ENCODE measurements at regions not wholly inside any gene's neighbourhood (a gene's known extent, or its start where the extent isn't known, plus 50 kb on each side); places are given as distances from the start of the nearest gene placed in this dataset.
A peak's percentile ranks its signal among the peaks of the same experiment; 100 is the strongest.

GRCh38 chr4:137200322-137200721 lies 332.0 kb downstream of the PCDH18 start:
- DNase-seq (ENCODE audit: low spot score), result no peak

GRCh38 chr4:137198791-137199190 lies 333.5 kb downstream of the PCDH18 start:
- DNase-seq (ENCODE audit: low spot score), result no peak

DNA sequence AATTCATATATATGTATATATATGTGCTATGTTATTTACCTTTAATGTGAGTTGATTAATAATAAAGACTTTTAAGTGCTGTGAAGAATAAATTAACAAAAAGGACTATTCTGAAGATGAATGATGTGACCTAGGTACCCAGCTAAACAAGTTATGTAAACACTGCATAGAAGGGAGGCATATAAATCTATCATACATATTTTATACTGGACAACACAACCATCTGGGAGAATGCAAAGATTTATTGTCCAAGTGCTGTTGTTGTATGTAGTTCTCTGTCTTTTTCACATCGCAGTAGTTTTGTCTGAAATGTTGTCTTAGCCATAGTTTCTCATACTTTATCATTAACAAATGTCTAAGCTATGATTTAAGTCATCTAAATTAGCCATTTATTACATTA lies 337.6 kb downstream of the PCDH18 start:
- no peak for DNase-seq (ENCODE audit: low spot score)

GRCh38 chr4:137193564-137193963 lies 338.7 kb downstream of the PCDH18 start:
- DNase-seq (ENCODE audit: low spot score), result no peak

DNA sequence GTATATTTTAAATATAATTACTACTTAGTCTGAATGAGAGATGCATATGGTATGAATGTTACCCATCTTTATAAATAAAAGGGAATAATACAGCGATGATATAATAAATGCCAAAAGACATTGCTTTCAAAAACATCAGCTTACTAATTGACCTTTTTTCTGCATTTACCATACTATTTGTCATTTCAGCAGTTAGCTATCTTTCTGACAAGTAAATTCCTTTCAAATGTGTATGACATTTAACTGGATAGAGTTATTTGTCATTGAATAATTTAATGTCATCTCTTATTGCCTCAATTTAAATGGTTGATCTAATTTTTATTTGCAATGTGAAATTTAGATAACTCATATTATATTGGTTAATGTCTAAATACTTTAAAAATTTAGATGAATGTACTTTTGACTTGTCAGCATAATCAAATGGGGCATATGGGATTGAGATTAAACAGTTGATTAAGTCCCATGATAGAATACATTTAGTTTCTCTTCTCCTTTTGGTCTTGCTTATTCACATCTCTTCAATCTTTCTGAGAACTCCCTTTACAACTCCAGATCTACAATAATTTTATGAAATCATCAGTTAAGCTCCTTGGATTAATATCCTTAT lies 350.9 kb downstream of the PCDH18 start:
- no peak for DNase-seq (ENCODE audit: low spot score)

DNA sequence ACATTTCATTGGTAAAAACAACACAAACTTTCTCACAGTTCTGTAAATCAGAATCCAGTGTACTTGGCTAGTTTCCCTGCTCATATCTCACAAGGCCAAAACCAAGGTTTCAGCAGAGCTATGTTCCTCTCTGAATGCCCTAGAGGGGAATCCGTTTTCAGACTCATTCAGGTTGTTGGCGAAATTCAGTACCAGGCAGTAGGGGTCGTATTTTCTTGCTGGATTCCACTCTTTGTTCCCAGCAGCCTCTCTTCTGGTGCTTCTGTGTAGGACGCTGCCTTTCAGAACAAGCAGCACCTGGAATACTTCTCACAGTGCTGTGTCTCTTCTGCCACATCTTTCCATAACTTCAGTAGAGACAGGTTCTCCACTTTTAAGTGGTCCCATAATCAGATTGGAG lies 351.9 kb downstream of the PCDH18 start:
- DNase-seq (ENCODE audit: low spot score), result peak; percentile 15

DNA sequence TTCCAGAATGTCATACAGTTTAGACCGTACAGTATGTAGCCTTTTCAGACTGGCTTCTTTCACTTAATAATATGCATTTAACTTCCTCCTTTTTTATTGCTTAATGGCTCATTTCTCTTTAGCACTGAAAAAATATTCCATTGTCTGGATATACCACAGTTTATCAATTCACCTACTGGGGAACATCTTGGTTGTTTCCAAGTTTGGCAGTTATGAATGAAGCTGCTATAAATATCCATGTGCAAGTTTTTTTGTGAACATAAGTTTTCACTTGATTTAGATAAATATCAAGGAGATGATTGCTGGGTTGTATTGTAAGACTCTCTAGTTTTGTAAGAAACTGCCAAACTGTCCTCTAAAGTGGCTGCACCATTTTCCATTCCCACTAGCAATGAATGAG lies 375.5 kb downstream of the PCDH18 start:
- DNase-seq (ENCODE audit: low spot score), result no peak

DNA sequence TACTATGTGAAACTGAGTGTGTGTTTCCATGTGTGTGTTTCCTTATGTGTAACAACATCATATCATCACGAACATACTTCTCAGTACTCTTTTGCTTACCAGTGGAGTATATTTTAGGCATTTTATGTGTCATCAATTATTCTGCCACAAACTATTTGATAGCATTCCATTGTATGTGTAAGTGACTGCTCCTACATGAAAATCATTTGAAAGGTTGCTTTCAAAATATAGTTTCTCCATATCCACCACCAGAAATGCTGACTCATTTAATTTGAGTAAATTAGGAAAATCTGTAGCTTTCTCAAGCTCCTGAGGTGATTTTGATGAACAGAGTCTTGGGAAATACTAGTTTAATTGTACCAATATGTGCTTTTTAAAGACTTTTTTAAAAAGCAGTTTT lies 376.2 kb downstream of the PCDH18 start:
- DNase-seq (ENCODE audit: low spot score), result no peak

DNA sequence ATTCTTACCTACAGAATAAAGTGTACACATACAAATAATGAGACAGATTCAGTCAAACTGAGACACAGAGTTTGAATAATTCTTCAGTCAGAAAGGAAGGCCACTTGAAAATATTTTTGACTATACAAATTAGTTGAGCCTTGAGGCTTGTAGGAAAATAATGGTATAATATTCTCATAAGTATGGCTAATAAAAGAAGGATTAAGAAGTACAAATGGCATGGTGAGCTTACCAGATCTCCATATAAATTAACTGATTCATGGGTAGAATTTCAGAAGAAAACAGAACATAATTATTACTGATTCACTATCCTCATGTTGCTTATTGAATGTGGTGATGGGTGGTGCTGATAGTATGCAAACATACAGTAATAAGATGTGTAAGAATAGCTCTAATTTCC lies 401.1 kb downstream of the PCDH18 start:
- no peak for DNase-seq (ENCODE audit: low spot score)

DNA sequence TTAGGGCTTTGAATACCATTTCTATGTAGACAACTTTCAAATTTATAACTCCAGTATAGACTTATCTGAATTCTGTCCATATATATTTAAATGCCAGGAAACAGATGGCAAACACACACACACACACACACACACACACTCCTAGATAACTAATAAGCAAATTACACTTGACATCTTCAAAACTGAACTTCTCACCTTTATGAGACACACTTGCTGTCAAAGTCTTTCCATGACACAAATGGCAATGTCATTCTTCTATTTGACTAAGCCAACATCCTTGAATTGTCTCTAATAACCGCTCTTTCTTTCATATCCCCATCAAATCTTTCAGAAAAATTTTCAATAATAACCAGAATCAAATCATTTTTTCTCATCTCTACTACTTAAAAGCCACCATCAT lies 402.4 kb downstream of the PCDH18 start:
- DNase-seq (ENCODE audit: low spot score), result no peak

DNA sequence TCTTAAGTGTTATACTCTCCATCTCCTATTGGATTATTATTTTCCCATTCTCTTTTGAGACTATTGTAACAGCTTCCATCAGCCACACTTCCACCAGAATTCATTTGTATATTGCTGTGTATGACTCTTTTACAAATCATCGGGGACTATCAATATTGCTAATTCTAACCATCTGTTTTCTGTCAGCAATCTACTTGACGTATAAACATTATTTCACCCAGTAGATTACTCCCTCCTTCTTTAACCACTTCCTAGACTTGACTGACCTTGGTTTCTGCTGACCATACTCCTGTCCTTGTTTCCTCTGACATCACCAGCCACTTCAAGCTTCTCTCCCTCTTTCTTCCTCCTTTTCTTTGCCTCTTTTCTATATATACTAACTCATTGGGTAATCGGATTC lies 402.9 kb downstream of the PCDH18 start:
- no peak for DNase-seq (ENCODE audit: low spot score)

DNA sequence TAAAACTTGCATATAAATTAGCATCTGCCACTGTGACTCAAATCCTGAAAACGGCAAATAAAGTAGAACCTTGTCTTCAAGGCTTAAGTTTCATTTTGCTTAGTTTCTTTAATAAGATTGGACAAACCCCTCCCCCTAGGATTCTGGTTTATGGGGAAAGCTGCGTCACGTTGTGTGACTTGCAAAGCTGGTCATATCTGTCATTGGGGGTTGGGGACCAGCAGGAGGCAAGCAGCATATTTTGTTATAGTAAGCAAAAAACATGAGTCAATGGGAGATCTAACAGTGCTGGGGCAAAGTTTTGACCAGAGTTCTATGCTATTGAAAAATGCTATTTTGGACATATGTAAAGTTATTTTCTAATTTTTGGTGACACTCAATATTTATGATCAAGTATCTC lies 407.3 kb downstream of the PCDH18 start:
- DNase-seq (ENCODE audit: low spot score), result no peak

GRCh38 chr4:137124278-137124932 lies 407.9 kb downstream of the PCDH18 start:
- DNase-seq (ENCODE audit: low spot score), result peak; percentile 42

DNA sequence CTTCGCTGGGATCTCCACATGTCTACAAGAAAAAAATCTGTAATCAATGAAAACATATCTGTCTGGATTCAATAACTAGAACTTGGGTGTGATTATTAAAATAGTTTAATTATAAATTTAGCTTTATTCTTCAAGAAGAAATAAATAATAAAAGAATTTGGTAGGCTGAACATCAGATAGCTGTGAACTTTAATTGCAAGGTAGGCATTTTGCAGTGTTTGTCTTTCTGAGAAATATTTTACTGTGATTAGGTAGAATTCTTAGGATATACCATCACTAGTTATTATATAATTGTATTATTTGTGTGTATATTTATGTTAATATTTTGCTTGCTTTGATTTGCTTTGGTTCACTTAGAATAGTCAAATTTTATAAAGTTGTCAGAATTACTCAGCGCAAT lies 409.4 kb downstream of the PCDH18 start:
- no peak for DNase-seq (ENCODE audit: low spot score)

GRCh38 chr4:137116144-137116543 lies 416.1 kb downstream of the PCDH18 start:
- no peak for DNase-seq (ENCODE audit: low spot score)

DNA sequence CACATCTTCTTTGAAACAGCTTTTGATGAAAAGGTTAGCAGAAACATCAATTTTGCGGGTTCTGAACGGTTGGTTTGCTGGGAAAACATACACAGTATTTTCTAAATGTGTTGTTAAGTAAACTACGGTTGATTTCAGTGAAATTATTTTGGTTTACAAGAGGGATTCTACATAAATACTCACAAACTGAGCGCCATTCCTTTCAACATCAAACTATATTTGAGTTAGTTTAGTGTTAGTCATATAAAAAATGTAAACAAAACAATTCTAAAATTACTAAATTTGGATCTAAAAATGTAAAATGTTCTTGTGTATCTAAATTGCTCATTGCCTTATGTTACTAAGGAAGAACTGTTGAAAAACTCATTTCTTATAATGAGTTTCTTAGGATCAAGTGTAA lies 425.6 kb downstream of the PCDH18 start:
- no peak for DNase-seq (ENCODE audit: low spot score)

- DNase-seq (ENCODE audit: low spot score), result no peak
Measured at GRCh38 chr4:137106287-137106686, 426.0 kb downstream of the PCDH18 start.

DNA sequence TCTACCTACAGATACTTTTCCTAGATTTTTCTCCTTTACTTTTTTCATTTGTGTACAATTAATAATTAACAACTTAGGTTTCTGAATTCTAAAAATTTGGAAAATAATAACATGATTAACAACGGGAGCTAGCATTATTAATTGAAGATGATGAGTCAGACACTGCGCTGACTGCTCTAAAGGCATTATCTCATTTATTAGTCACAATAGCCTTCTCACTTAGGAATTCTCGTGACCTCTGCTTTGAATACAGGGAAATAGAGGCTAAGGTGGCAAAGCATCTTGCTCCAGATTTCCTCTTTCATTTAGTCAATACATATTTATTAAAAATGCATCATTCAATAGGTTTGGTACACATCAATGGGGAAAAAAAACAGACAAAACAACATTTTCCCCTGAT lies 441.3 kb downstream of the PCDH18 start:
- no peak for DNase-seq (ENCODE audit: low spot score)

- no peak for DNase-seq (ENCODE audit: low spot score)
Measured at GRCh38 chr4:137083571-137084135, 448.6 kb downstream of the PCDH18 start.

- no peak for DNase-seq (ENCODE audit: low spot score)
Measured at GRCh38 chr4:137082061-137082460, 450.2 kb downstream of the PCDH18 start.

DNA sequence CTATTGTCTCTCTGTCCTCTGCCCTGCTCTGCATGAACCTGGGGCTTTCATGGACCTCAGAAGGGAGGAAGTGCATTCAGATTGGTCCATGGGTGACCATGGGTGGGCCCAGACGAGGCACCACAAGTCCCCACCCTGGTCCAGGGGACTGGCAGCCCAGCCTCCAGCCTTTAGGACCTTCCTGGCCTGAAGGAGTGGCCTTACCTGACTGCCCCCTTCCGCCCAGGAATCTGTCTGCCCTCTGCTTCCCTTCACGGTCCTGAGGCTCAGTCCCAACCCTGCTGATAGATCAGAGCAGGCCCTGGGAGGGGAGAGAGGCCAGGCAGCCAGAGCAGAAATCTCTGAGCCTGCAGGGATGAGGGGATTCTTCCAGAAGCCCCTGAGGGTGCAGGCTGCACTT lies 455.4 kb downstream of the PCDH18 start:
- DNase-seq (ENCODE audit: low spot score), result no peak

- DNase-seq (ENCODE audit: low spot score), result no peak
Measured at GRCh38 chr4:137075586-137075985, 456.7 kb downstream of the PCDH18 start.

DNA sequence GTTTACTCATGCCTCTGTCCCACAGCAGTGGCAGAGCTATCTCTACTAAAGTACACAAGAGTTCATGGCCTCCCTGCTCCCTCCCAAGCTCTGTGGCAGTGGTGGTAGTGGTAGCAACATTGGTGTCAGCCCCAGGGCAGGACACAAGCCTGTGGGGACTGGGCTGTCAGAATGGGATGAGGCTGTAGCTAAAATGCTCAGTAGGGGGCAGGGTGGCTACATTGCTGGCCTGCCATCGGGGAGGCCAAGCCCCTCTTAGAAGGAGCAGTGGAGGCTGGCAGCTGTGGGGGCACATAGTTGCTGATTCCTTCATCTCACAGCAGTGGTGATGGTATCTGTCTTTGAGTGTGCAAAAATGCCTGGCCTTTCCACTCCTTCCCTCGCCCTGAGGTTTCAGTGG lies 461.7 kb downstream of the PCDH18 start:
- no peak for DNase-seq (ENCODE audit: low spot score)

DNA sequence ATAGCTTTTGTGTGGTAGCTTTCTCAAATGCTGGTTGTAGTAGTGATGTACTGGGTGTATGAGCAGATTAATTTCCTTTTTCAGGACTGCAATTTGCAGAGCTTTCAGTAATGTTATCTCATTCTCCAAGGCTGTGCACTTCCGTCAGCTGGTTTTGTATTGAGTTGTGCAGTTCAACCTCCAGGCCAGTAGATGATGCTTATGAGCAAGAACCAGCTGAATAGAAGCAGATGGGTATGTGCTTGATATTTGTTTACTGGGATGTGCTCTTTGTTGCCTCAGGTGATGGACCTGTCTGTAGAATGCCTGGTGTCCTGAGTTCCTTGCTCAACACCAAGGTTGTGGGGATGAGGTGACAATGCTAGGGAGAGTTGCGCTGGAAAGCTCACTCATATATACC lies 462.8 kb downstream of the PCDH18 start:
- no peak for DNase-seq (ENCODE audit: low spot score)
